ENCODE measurements at regions not wholly inside any gene's neighbourhood (a gene's known extent, or its start where the extent isn't known, plus 50 kb on each side); places are given as distances from the start of the nearest gene placed in this dataset.

- no peak overlapping the region for H3K4me3 ChIP-seq
- intact Hi-C loops (cut with DNase I): no loop called here
- H3K4me1 ChIP-seq: no peaks in the 10 kb centered on the region
- no peak for TF ChIP-seq CTCF (IDR thresholded peaks at IDR 0.05)
- peaks cover 0 to 3% of the 10 kb centered on the region in 2 donors for H3K9me3 ChIP-seq
- no peaks in the 10 kb centered on the region for H3K36me3 ChIP-seq
- no peak overlapping the region for H3K27ac ChIP-seq
- DNase-seq (ENCODE audit: low spot score in 2 of 2): no peak
- no peaks in the 10 kb centered on the region for H3K27me3 ChIP-seq
Measured at GRCh38 chr2:150247481-150247880, 240.0 kb downstream of the RND3 start.

DNA sequence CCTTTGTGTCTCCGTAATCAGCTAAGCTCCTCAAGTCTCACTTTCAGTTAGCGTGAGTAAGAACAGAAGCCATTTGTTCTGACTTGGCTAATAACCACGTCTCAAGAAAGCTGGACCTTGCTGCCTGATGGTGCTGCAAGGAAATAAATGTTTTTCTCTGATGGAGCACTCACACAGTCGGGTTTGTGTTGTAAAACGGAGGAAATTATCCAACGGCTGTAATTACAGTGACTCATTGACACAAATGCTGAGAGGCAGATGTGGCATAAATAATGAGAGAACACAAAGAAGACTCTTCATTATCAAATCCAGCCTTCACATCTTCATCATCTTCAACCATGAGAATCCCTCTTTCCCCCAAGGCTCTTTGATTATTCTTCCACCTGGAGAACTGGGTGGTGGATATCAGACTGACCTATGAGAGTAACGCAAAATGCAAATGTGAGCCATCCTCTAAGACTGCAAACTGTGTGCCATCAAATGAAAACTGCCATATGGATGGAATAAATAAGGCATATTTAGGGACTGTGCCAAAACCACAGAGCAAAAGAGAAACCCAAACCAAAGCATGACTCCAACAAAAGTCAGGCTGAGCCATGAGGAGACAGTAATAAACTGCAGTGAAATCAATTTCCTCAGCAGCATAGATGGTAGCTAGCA lies 252.6 kb downstream of the RND3 start:
- DNase-seq (ENCODE audit: low spot score in 2 of 2): no peak
- H3K27me3 ChIP-seq: no peaks in the 10 kb centered on the region
- H3K4me1 ChIP-seq: no peaks in the 10 kb centered on the region
- H3K9me3 ChIP-seq: no peaks in the 10 kb centered on the region
- H3K36me3 ChIP-seq: no peaks in the 10 kb centered on the region
- no peak overlapping the region for H3K27ac ChIP-seq
- TF ChIP-seq CTCF (IDR thresholded peaks at IDR 0.05): no peak
- H3K4me3 ChIP-seq: no peak overlapping the region
- intact Hi-C loops (cut with DNase I): no loop called here

DNA sequence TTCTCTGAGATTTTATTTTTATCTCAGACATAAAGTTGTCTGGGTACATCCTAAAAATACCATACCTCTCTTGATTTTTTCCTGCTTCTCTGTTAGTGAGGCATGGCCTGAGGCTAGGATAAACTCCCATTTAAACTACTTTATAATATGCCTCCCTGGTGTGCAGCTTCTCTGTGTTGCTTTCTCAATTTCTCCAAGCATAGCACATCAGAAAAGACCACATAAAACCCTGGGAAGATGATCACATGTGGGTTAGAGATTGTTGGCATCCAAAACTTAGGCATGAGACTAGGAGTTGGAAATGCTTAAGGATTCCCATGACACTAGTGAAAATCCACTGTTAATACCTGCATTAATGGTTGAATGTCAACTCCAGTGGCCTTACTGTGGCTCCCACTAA lies 254.6 kb downstream of the RND3 start:
- no peaks in the 10 kb centered on the region for H3K27me3 ChIP-seq
- intact Hi-C loops (cut with DNase I): no loop called here
- DNase-seq (ENCODE audit: low spot score in 2 of 2): no peak
- H3K9me3 ChIP-seq: no peaks in the 10 kb centered on the region
- no peak for TF ChIP-seq CTCF (IDR thresholded peaks at IDR 0.05)
- no peak overlapping the region for H3K4me3 ChIP-seq
- no peak overlapping the region for H3K27ac ChIP-seq
- no peaks in the 10 kb centered on the region for H3K36me3 ChIP-seq
- H3K4me1 ChIP-seq: no peaks in the 10 kb centered on the region

GRCh38 chr2:150232321-150232720 lies 255.1 kb downstream of the RND3 start:
- H3K4me3 ChIP-seq: no peak overlapping the region
- no peaks in the 10 kb centered on the region for H3K36me3 ChIP-seq
- TF ChIP-seq CTCF (IDR thresholded peaks at IDR 0.05): no peak
- H3K27me3 ChIP-seq: no peaks in the 10 kb centered on the region
- H3K4me1 ChIP-seq: no peaks in the 10 kb centered on the region
- no peaks in the 10 kb centered on the region for H3K9me3 ChIP-seq
- intact Hi-C loops (cut with DNase I): no loop called here
- H3K27ac ChIP-seq: no peak overlapping the region
- no peak for DNase-seq (ENCODE audit: low spot score in 2 of 2)

GRCh38 chr2:150230616-150231015 lies 256.9 kb downstream of the RND3 start:
- TF ChIP-seq CTCF (IDR thresholded peaks at IDR 0.05): no peak
- intact Hi-C loops (cut with DNase I): no loop called here
- no peak for DNase-seq (ENCODE audit: low spot score in 2 of 2)
- H3K36me3 ChIP-seq: no peaks in the 10 kb centered on the region
- no peaks in the 10 kb centered on the region for H3K27me3 ChIP-seq
- no peaks in the 10 kb centered on the region for H3K9me3 ChIP-seq
- H3K4me1 ChIP-seq: no peaks in the 10 kb centered on the region
- no peak overlapping the region for H3K27ac ChIP-seq
- no peak overlapping the region for H3K4me3 ChIP-seq

DNA sequence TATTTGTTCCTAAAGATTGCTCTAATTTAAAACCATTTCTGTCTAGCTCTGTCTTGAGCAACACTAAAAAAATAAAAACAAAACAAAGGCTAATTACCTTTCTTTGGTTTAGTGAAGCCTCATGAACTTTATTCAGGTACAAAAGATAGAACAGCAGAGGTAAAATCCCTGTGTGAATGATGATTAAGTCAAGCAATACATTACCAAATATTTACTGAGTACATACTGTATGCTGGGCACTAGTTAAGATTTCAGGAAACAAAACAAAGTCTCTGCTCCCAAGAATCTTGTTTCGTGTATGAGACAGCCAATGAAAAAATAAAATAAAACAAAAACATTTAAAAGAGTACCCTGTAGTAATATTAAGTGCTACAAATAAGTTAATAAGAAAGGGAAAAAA lies 257.5 kb downstream of the RND3 start:
- TF ChIP-seq CTCF (IDR thresholded peaks at IDR 0.05): no peak
- Histone ChIP-seq H3K4me1 (no peaks in the 10 kb centered on the region), H3K36me3 (no peaks in the 10 kb centered on the region), H3K9me3 (no peaks in the 10 kb centered on the region), H3K27ac (no peak overlapping the region), H3K4me3 (no peak overlapping the region), H3K27me3 (no peaks in the 10 kb centered on the region)
- intact Hi-C loops (cut with DNase I): no loop called here
- DNase-seq (ENCODE audit: low spot score in 2 of 2): no peak
